Natural killer cell treated with Interleukin-12 subunit alpha and Interleukin-12 subunit beta and Interleukin-15 and Interleukin-18, amount 100 ng/mL, for 72 hours (primary cell): ENCODE measurements at regions not wholly inside any gene's neighbourhood (a gene's known extent, or its start where the extent isn't known, plus 50 kb on each side); places are given as distances from the start of the nearest gene placed in this dataset.

Experiments
- ATAC-seq, 2 donors: fragments of 150-1000 bp; cut with Tn5 transposase in 1 of 2; sonication (Bioruptor Pico), chemical (Tn5 transposase) in 1 of 2; 2 replicates each; pipeline ENCODE4 v1.10.0; 2021
- DNase-seq: peaks from one replicate; pipeline ENCODE4 v3.0.0; 2022; ENCODE audit warnings: low spot score
- H3K27ac Mint-ChIP-seq, 2 donors: 1 replicate in 1 of 2; 2 replicates in 1 of 2; pipeline ENCODE4 v1.8.0; 2022; ENCODE audit warnings: mixed read lengths in 2 of 2, mild to moderate bottlenecking in 1 of 2, moderate library complexity in 1 of 2
- H3K27me3 Mint-ChIP-seq, 2 donors: 1 replicate in 1 of 2; 2 replicates in 1 of 2; pipeline ENCODE4 v1.8.0; 2022; ENCODE audit warnings: mixed read lengths in 2 of 2
- H3K36me3 Mint-ChIP-seq: one replicate; pipeline ENCODE4 v1.8.0; 2022; ENCODE audit warnings: mixed read lengths
- H3K4me1 Mint-ChIP-seq, 2 donors: 1 replicate in 1 of 2; 2 replicates in 1 of 2; pipeline ENCODE4 v1.8.0; 2022; ENCODE audit warnings: low read depth in 2 of 2, mixed read lengths in 2 of 2, mild to moderate bottlenecking in 1 of 2
- H3K4me3 Mint-ChIP-seq: one replicate; pipeline ENCODE4 v1.8.0; 2022; ENCODE audit warnings: mixed read lengths
- H3K9me3 Mint-ChIP-seq: 2 replicates; pipeline ENCODE4 v1.8.0; 2022; ENCODE audit warnings: mixed read lengths

DNA sequence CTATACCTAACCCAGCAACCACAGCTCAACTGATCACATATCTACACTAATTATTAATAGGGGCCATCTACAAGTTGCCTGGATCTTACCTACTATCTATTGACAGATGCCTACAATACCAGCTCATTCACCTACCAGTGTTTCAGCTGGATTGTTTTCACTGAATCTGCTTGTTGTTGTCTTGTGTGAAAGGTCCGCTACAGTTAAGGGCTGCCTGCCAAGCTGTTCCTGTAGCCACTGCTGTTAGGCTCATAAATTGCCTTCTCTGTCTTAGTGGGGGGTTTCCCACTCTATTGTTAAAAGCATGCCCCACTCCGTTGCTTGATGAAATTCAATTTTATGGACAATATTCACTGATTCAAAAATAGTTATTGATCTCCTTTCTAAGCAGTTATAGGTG is 199.7 kb upstream of the TMPRSS15 start:
- Mint-ChIP-seq H3K4me1 (no peaks in the 10 kb centered on the region), H3K36me3 (no peaks in the 10 kb centered on the region), H3K27ac (no peak overlapping the region), H3K4me3 (no peak overlapping the region), H3K9me3 (peaks cover 18% of the 10 kb centered on the region), H3K27me3 (no peaks in the 10 kb centered on the region)
- DNase-seq (no peak), ATAC-seq (no peak)

GRCh38 chr21:18603980-18604379 is 200.4 kb upstream of the TMPRSS15 start:
- ATAC-seq (no peak), DNase-seq (no peak)
- Mint-ChIP-seq H3K4me3 (no peak overlapping the region), H3K27me3 (no peaks in the 10 kb centered on the region), H3K36me3 (no peaks in the 10 kb centered on the region), H3K27ac (no peak overlapping the region), H3K4me1 (no peaks in the 10 kb centered on the region), H3K9me3 (peaks cover 17% of the 10 kb centered on the region)

DNA sequence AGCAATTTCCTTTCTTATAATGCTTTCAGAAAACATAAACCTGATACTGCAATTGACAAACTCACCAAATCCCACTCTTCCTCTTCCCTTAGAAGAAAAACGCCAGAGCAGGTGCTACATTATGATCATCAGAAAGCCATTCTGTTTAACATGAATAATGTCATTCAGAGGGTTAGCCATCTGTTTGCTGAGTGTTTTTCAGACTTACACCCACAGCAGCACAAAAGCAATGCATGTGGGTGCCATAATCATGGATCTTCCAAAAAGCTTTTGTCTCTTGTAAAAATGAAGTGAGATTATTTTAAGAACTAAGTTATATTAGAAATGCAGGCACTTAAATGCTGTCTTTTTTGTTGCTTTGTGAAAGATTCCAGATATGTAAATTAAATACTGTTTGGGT is 204.6 kb upstream of the TMPRSS15 start:
- no peaks in the 10 kb centered on the region for H3K27me3 Mint-ChIP-seq
- no peaks in the 10 kb centered on the region for H3K36me3 Mint-ChIP-seq
- no peak for DNase-seq
- no peak for ATAC-seq
- peaks cover 17% of the 10 kb centered on the region for H3K9me3 Mint-ChIP-seq
- no peaks in the 10 kb centered on the region for H3K4me1 Mint-ChIP-seq
- H3K27ac Mint-ChIP-seq: no peak overlapping the region
- H3K4me3 Mint-ChIP-seq: no peak overlapping the region

DNA sequence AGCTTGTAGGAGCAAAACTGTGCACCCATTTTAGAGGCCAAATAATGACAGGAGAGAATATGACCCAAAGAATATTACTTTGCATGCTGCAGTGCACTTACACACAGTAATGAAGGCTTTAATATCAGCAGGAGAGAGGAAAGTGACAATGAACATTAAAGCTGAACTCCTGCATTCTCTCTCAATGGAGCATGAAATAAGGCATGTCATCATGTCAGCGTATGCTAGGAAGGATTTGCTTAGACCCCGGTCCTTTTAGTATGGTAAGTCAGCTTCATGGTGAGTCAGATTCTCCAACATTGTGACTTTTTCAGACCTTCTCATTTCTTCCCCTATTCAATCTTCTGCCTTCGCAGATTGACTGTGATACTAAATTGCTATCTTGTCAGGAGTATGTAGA is 210.7 kb upstream of the TMPRSS15 start:
- H3K4me3 Mint-ChIP-seq: no peak overlapping the region
- H3K27me3 Mint-ChIP-seq: no peaks in the 10 kb centered on the region
- H3K4me1 Mint-ChIP-seq: no peaks in the 10 kb centered on the region
- H3K9me3 Mint-ChIP-seq: peaks cover 7% of the 10 kb centered on the region
- no peaks in the 10 kb centered on the region for H3K36me3 Mint-ChIP-seq
- no peak overlapping the region for H3K27ac Mint-ChIP-seq
- no peak for ATAC-seq
- DNase-seq: no peak

GRCh38 chr21:18617291-18617690 is 213.7 kb upstream of the TMPRSS15 start:
- no peaks in the 10 kb centered on the region for H3K27me3 Mint-ChIP-seq
- no peaks in the 10 kb centered on the region for H3K4me1 Mint-ChIP-seq
- H3K9me3 Mint-ChIP-seq: peaks cover 6% of the 10 kb centered on the region
- ATAC-seq (no peak), DNase-seq (no peak)
- no peak overlapping the region for H3K4me3 Mint-ChIP-seq
- H3K36me3 Mint-ChIP-seq: no peaks in the 10 kb centered on the region
- no peak overlapping the region for H3K27ac Mint-ChIP-seq

- no peaks in the 10 kb centered on the region for H3K4me1 Mint-ChIP-seq
- DNase-seq: no peak
- no peaks in the 10 kb centered on the region for H3K27me3 Mint-ChIP-seq
- no peak overlapping the region for H3K27ac Mint-ChIP-seq
- no peaks in the 10 kb centered on the region for H3K36me3 Mint-ChIP-seq
- ATAC-seq: no peak
- H3K9me3 Mint-ChIP-seq: peaks cover 12% of the 10 kb centered on the region
- no peak overlapping the region for H3K4me3 Mint-ChIP-seq
Measured at GRCh38 chr21:18620436-18620835, 216.9 kb upstream of the TMPRSS15 start.

- H3K4me3 Mint-ChIP-seq: no peak overlapping the region
- no peak for DNase-seq
- H3K9me3 Mint-ChIP-seq: peaks cover 12% of the 10 kb centered on the region
- no peaks in the 10 kb centered on the region for H3K27me3 Mint-ChIP-seq
- no peak overlapping the region for H3K27ac Mint-ChIP-seq
- H3K4me1 Mint-ChIP-seq: no peaks in the 10 kb centered on the region
- ATAC-seq: no peak
- H3K36me3 Mint-ChIP-seq: no peaks in the 10 kb centered on the region
Measured at GRCh38 chr21:18622383-18622782, 218.8 kb upstream of the TMPRSS15 start.

- peaks cover 26% of the 10 kb centered on the region for H3K9me3 Mint-ChIP-seq
- no peaks in the 10 kb centered on the region for H3K4me1 Mint-ChIP-seq
Measured at GRCh38 chr21:18630446-18630845, 226.9 kb upstream of the TMPRSS15 start.

GRCh38 chr21:18636897-18637296 is 233.3 kb upstream of the TMPRSS15 start:
- Mint-ChIP-seq H3K27me3 (no peaks in the 10 kb centered on the region), H3K36me3 (peaks cover 17% of the 10 kb centered on the region), H3K4me1 (no peaks in the 10 kb centered on the region), H3K4me3 (no peak overlapping the region), H3K9me3 (peaks cover 37% of the 10 kb centered on the region), H3K27ac (no peak overlapping the region)
- ATAC-seq (no peak), DNase-seq (no peak)

More at GRCh38 chr21:18630446-18630845, 226.9 kb upstream of the TMPRSS15 start:
- no peak for DNase-seq
- ATAC-seq: no peak
- Mint-ChIP-seq H3K36me3 (peaks cover 7% of the 10 kb centered on the region), H3K4me3 (no peak overlapping the region), H3K27ac (no peak overlapping the region), H3K27me3 (no peaks in the 10 kb centered on the region)

GRCh38 chr21:18646116-18646515 is 242.5 kb upstream of the TMPRSS15 start:
- Mint-ChIP-seq H3K27ac (no peak overlapping the region), H3K4me1 (no peaks in the 10 kb centered on the region), H3K27me3 (no peaks in the 10 kb centered on the region), H3K4me3 (no peak overlapping the region), H3K9me3 (peaks cover 7% of the 10 kb centered on the region), H3K36me3 (peaks cover 4% of the 10 kb centered on the region)
- ATAC-seq (no peak), DNase-seq (no peak)

DNA sequence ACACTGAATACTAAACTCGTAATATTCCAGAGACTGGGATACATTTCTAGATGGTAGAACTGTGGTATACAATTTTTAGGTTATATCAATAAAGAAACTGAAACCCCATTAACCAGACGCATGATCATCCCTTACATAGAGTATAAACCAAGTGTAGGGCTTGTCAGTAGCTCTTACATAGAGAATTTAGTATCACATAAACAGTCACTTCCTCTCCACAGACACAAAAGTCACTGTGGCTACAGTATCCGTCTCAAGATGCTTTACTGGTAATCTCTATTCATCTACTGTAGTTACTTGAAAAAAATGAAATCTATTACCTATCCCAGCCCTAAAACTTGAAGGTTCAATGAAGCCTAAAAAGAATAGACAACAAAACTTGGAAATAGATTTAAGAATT is 252.3 kb upstream of the TMPRSS15 start:
- Mint-ChIP-seq H3K36me3 (no peaks in the 10 kb centered on the region), H3K27ac (no peak overlapping the region), H3K4me1 (no peaks in the 10 kb centered on the region), H3K4me3 (no peak overlapping the region), H3K9me3 (peaks cover 16% of the 10 kb centered on the region), H3K27me3 (no peaks in the 10 kb centered on the region)
- no peak for DNase-seq
- ATAC-seq: no peak

DNA sequence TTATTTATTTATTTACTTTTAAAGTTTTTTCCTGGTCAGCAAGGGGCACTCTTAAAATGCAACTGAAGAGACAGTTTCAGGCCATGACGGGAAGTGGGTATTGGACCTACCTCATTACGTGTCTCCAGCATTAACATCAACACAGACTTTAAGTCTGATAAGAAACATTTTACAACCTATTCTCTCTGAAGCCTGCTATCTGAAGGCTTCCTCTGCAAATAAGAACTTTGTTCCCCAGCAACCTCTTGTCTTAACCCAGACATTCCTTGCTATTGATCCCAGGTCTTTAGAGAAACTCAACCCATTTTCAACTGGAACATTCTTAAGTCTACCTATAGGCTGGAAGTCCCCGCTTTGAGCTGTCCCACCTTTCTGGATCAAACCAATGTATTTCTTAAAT is 258.3 kb upstream of the TMPRSS15 start:
- H3K27me3 Mint-ChIP-seq: no peaks in the 10 kb centered on the region
- peaks cover 13% of the 10 kb centered on the region for H3K36me3 Mint-ChIP-seq
- peaks cover 16% of the 10 kb centered on the region for H3K9me3 Mint-ChIP-seq
- DNase-seq: no peak
- ATAC-seq: no peak
- H3K27ac Mint-ChIP-seq: no peak overlapping the region
- H3K4me1 Mint-ChIP-seq: no peaks in the 10 kb centered on the region
- H3K4me3 Mint-ChIP-seq: no peak overlapping the region

DNA sequence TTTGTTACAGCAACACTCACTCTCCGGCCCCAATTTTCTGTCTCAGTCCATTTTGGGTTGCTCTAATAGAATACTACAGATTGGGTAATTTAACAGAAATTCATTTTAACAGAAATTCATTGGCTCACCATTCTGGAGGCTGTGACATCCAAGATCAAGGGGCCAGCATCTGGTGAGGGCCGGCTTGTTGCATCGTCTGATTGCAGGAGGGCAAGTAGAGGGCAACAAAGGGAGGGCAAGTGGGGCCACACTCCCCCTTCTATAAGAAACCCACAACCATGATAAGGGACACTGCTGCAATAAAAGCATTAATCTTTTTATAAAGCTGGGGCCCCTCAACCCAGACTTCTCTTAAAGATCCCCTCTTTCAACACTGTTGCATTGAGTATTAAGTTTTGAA is 260.1 kb upstream of the TMPRSS15 start:
- Mint-ChIP-seq H3K4me3 (no peak overlapping the region), H3K36me3 (peaks cover 13% of the 10 kb centered on the region), H3K4me1 (no peaks in the 10 kb centered on the region)

DNA sequence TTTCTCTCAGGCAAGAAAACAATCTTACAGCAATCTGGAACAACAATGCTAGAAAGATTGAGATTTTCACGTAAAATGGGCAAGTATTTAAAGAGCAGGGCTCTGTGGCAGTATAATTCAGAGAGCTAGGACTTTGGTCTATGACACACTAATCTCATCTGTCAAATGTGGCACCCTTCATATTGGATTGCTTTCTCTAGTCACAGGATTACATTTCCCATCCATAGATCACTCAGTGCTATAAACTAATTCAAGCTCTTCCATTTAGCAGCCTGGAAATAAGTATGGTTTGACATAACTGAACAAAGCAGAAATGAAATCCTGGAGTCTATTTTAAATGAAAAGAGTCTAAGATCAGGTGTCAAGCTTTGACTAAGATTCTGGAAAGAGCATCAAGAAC is 263.1 kb upstream of the TMPRSS15 start:
- H3K27ac Mint-ChIP-seq: no peak overlapping the region
- no peaks in the 10 kb centered on the region for H3K4me1 Mint-ChIP-seq
- H3K4me3 Mint-ChIP-seq: no peak overlapping the region
- peaks cover 18% of the 10 kb centered on the region for H3K36me3 Mint-ChIP-seq
- DNase-seq: no peak
- no peak for ATAC-seq
- H3K27me3 Mint-ChIP-seq: no peaks in the 10 kb centered on the region
- peaks cover 28% of the 10 kb centered on the region for H3K9me3 Mint-ChIP-seq

More for the DNA sequence above, 260.1 kb upstream of the TMPRSS15 start:
- Mint-ChIP-seq H3K27ac (no peak overlapping the region), H3K9me3 (peaks cover 16% of the 10 kb centered on the region), H3K27me3 (no peaks in the 10 kb centered on the region)
- no peak for DNase-seq
- ATAC-seq: no peak

- H3K4me1 Mint-ChIP-seq: no peaks in the 10 kb centered on the region
- H3K27ac Mint-ChIP-seq: no peak overlapping the region
- peaks cover 23% of the 10 kb centered on the region for H3K9me3 Mint-ChIP-seq
- DNase-seq: no peak
- H3K4me3 Mint-ChIP-seq: no peak overlapping the region
- ATAC-seq: no peak
- no peaks in the 10 kb centered on the region for H3K27me3 Mint-ChIP-seq
- peaks cover 11% of the 10 kb centered on the region for H3K36me3 Mint-ChIP-seq
Measured at GRCh38 chr21:18673789-18674188, 270.2 kb upstream of the TMPRSS15 start.
